Activated naive CD8-positive, alpha-beta T cell treated with anti-CD3 and anti-CD28 coated beads, Interleukin-2, amount 50 U/mL, for 16 hours (primary cell): ENCODE measurements at regions not wholly inside any gene's neighbourhood (a gene's known extent, or its start where the extent isn't known, plus 50 kb on each side); places are given as distances from the start of the nearest gene placed in this dataset.
"Not testable (repeated sequence)": the region's sequence is repeated elsewhere in the genome, so short reads cannot be mapped to it uniquely, and the experiment has no call there.

Experiments
- DNase-seq: peaks from one replicate; pipeline ENCODE4 v3.0.0-alpha.2; 2020; ENCODE audit warnings: low read depth, low spot score

DNA sequence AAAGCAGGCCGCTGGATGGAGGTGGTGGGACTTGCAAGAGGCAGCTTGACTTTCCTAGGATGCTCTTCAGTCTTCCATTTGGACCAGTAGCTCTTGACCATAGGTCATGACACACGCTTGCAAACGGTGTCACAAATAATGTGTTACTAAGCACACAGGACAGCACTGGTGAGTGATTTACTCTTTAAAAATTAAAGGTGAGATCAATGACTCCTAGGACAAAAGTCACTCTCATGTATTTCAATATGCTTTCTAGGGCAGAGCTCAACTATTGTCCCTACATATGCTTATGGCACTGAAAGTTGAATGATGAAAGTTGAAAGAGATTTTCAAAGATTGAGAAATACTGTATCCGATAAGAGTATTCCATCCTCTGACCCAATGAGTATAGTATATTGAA is 496.7 kb downstream of the EBF1 start:
- no peak for DNase-seq

DNA sequence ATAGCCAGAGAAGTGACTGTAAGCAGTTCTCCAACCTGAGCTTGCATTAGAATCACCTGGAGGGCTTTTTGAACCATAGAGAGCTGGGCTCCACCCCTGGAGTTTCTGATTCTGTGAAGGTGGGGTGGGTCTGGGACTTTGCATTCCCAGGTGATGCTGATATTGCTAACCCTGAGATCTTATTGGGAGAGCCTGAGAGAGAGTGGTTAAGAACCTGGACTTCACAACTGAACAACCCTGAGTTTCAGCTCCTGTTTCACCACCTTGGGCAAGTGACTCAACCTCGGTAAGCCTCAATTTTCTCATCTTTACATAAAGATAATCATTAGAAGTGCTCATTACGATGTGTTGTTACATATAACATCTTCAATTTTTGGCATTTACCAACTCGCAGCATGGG is 498.6 kb downstream of the EBF1 start:
- no peak for DNase-seq

DNA sequence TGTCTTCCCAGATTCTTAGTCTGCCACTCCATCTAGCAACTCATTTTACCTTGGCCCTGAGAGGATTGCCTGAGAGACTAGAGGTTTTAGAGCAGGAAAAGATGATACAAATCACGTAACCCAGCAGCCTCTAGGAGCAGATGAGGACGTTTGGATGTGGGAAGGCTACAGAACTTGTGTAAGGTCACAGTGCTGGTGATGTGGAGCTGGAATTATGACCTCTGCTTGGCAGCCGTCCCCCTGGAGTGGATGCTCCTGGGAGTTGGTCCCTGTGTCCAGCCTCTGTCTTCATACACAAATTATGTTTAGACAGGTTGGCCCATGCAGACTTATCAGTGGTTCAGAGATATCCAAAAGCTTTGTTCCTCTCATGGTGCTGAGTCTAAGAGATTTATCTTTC is 499.0 kb downstream of the EBF1 start:
- DNase-seq = no peak

DNA sequence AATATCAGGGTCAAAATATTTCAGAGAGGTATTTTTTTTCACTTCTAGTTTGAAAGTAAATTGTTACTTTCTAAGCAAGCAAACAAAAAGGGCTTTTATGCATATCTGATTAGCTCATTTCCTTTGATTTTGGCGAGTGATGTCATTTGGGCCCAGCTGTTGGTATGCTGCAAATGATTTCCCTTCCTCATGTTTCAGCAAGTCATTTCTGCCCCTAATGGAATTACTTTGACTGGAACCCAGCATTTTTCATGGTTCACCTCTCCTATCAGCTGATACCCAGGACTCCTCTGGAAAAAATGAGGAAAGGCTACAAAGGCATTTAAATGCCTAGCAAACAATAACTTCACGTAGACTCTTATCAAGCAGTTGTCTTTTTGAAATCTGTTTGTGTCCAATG is 500.6 kb downstream of the EBF1 start:
- DNase-seq = no peak

DNA sequence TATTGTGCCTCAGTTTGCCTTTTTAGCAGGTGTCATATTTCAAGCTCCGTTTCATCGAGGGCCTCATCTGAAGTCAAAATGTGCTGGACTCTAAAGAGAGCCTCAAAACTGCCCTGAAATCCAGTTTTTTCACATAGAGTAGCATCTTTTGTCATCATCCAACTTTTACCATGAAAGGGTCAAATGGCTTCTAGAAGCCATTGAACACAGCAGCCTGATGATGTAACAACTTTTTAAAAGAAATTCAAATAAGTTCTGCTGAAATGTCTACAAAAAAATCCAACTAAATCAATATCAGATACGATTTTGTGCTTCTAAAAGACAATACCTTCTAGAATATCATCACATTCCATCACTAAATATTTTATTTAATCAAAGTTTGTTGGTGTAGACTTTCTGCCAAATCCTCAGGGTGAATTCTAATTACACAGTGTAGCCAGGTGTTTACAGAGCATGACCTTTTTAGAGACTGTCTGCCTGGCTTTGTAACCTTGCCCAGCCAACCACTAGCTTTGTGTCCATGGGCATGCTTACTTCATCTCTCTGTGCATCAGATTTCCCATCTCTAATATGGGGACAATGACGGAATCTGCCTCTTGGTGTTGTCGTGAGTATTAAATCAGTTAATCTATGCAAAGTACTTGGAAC is 505.0 kb downstream of the EBF1 start:
- no peak for DNase-seq

DNA sequence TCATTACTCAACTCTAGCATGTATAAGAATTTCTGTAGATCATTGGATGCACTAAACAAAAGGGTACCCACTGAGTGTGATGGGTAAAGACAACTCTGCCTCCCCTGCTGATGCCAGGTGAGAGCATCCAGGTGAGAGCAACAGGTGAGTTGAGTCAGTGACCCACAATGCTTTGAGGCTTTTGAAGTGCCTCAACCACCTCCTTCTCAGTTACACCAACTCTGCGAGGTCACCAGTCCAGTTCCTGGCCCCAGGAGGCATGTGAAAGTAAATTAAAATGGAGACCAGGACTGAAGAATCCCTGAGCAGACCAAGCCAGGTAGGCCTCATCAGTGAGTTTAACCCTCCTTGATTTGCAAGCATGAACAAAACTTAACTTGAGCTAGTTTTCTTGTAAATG is 505.8 kb downstream of the EBF1 start:
- no peak for DNase-seq

DNA sequence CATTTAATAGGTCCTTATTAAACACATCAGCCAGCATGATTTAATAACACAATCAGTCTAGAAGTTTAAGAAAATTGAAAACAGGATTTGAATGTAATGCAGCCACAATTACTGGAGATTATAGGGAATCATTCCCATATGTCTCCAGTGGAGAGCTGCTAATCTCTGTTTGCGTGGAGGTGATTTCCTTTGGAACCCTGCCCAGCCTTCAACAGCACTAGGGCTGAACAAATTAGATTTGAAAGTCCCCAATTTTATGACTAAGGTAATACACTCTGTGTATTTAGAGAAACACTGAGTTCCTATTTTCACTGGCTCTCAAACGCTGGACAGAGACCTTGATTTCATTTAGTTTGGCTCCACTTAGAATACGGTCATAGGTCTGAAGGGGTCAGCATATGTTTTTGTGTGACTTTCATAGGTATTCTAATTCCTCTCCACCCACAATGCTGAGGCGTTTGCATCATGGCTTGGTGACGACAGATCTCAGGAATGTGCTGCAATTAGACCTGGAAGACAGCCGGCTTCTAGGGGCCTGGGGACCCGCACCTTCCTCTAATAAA is 508.3 kb downstream of the EBF1 start:
- no peak for DNase-seq

DNA sequence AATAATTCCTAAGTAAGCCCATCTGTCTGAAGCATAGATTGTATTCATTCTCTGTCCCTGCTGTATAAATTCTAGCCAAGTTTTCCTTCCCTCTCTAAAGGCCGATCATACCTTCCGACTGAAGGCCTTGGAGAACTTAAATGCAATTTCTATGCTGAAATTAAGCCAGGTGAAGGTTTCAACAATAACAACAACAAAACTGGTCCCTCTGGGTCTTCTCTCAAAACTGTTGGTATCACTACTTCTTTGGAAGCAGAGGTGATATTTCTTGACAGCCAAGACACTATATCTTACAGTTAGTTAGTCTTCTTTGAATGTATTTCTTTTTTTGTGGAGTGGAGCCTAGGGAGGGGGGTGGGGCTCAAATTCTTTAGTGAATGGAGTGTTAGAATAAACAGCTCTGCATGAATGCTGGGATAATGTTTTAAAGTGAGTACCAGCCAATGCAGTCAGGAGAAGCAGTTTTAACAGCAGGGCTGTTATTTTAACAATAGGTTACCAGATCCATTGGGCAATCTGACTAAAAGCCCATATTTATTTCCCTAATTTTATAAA is 508.9 kb downstream of the EBF1 start:
- no peak for DNase-seq

DNA sequence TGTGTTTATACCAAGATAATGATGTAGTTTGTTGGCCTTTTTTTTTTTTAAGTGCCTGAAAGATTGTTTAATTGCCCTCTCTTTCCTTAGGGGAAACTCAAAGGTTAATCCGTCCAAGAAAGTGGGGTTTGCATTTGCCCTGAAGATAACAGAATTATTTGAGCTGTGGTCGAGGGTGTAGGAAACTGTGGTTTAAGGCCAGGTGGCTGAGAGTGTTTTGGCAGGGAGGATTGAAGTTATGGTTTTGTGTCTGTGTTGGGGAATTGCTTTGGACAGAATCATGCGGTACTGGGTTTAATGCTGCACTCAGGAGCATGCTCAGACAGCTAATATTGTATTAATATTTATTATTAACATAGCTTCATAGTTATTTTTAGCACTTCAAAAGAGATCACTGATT is 509.8 kb downstream of the EBF1 start:
- DNase-seq = no peak

DNA sequence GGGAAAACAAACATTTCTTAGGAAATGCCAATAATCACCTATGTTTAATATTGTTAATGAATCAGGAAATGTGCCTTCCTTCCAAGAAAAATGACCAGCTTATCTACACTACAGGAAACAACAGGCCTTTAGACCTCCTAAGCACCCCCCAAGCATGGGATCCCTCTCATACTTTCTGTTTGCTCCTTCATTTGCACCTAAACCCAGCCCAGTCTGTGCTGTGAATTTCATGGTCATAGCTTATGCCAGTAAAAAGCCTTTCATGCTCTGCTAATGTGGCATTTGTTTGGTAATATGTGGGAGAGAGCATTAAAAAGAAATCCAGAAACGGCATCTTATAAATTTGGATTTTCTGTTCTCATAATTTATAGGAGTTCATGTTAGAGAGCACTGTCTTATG is 511.1 kb downstream of the EBF1 start:
- no peak for DNase-seq

DNA sequence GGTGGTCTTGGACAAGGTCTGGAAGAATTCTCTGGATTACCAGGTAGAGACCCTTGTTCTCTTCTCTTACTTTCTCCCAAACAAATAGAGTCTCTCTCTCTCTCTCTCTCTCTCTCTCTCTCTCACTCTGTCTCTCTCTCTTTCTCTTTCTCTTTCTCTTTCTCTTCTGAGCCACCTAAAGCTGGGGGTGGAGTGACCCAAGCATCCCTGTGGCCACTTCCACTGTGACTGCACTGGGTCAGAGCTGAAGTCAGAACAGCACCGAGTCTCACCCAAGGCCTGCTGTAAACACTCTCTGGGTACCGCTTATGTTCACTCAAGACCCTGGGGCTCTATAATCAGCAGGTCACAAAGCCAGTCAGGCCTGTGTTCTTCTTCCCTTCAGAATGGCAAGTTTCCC is 513.7 kb downstream of the EBF1 start:
- no peak for DNase-seq

DNA sequence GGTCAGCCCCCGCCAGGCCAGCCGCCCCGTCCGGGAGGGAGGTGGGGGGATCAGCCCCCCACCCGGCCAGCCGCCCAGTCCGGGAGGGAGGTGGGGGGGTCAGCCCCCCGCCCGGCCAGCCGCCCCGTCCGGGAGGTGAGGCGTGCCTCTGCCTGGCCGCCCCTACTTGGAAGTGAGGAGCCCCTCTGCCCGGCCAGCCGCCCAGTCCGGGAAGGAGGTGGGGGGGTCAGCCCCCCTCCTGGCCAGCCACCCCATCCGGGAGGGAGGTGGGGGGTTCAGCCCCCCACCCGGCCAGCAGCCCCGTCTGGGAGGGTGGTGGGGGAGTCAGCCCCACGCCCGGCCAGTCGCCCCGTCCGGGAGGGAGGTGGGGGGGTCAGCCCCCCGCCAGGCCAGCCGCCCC is 517.0 kb downstream of the EBF1 start:
- DNase-seq = not testable (repeated sequence)

DNA sequence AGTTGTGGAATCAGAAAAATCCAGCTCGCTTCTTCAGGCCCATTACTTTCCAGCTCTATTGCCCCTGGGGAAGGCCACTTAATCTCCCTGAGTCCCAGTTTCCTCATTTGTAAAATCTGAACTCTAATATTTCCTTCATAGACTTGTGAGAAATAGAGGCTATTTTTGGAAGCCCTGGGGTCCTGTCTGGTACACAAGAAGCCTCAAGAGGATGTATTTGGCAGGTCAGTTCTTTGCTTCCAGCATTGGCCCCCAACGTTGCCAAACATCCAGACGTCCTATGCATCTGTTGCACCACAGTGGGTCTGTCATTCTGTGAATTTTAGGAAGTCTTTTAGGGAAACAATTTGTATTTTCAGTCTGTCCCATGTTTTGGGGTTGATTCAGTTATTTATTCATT is 525.9 kb downstream of the EBF1 start:
- no peak for DNase-seq

DNA sequence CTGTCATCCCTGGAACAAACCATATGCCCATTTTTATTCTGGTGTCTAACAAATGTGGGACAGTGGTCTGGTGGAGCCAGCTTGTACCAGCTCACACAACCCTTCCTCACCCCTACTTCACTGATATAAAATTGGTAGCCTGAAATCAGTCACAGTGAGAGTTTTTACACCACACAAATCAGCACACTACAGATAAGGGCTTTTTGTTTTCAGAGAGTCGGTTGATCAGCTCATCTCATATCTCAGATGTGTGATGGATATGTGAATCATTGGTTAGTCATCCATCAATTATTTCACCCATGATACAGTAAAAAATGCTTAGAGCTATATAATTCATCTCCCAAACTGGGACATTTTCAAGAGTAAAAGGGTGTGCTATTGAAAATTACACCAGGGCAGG is 529.2 kb downstream of the EBF1 start:
- no peak for DNase-seq

DNA sequence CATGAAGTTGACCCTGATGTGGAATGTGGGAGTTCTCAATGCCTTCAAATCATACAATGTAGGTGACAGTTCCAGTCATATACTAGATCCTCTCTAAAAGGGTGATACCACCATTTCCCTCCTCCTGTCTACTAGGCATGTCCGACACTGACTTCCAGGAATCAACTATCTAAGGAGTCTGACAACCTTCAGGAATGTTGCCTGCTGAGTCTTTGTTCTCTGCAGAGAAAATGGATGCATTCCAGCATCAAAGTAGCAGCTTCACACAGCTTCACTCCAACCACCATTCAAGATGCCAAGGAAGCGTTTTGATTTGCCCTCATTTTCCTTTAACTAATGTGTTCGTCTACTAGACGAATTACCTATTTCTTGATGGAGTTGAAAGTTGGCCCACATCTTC is 530.2 kb downstream of the EBF1 start:
- DNase-seq = no peak

DNA sequence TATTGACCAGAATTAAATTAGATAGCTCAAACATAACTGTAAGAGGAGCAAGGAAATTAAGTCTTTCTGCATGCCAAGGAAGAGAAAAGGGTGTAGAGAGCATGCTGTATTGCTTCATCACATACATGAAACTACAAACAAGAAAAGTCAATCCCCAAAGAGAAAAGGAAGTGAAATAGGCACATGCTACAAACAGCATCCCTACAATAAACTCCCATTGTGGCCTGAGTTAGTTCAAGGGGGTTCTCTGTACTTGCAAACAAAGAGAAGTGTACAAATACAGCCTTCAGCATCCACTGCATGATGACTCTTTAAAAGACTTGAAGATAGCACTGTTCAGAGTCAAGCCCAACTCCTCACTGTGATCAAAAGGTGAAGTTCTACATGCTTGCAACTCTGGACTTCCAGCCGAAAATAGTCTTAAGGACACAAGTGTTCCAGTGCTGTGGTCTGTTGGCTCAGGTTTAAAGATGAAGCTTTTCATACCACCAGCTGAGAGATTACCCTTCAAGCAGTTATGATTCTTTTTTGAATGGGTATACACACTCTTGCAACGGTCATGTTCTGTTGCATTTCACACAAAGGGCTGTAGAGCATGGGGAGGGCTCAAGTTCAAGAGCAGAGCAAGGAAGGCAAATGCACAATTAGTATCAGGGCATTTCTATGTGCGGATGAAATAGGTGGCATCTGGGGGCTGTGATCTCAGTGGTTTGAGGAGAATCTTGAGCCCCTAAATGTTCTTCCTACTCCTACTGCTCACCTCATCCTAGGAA is 534.5 kb downstream of the EBF1 start:
- DNase-seq = no peak

DNA sequence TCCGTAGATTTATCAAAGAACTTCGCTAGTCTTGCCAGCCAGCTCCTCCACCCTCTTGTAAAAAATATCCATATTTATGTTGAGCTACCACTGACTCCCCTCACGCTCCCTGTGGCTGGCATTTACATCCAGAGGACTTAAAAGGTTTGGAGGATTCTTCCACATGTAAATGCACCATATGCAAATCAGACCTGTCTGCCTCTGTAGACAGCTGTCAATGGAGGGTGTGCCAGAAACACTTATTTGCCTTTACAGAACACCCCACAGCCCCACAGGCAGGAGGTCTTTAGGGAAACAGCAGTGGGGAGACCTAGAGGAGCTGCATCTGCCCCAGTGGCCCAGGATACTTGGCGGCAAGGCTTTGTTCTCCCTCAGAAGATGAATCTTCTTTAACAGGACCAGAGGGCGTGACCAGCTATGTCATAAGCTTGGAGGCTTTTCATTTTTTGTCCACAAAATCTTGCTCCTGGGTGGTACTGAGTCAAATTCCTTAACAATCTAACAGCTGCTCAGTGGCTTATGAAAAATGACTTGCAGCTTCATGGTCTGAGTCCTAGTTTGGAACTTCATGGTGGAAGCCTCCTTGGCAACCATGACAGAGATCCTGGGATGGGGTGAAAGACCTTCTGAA is 535.8 kb downstream of the EBF1 start:
- no peak for DNase-seq

DNA sequence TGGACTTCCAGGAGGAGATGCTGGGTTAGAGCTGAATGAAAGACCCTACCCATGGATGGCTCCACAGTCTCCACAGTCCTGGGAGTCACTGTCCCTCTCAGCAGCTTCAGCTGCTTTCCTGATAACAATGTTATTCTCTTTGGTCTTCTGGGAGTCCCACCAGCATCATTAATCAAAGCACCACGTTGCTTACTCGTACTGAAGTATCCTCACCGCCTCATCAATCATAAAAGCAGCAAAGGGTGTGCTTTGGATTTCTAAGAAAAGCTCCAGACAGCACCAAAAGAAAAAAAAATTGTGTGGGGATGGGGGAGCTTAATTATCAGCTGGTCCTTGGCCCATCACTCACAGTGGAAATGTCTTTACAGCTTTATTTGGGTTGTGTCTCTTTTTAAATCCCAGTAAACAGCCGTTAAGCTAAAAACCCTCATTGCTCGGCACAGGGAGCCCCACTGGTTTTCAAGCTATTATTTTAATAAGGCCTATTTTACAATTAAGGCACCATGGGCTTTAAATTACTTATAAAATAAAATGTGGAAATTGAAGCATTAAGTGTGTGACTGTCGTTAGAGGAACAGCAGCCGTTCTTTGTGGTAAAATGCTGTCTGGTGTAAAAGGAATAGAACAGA is 538.0 kb downstream of the EBF1 start:
- no peak for DNase-seq

DNA sequence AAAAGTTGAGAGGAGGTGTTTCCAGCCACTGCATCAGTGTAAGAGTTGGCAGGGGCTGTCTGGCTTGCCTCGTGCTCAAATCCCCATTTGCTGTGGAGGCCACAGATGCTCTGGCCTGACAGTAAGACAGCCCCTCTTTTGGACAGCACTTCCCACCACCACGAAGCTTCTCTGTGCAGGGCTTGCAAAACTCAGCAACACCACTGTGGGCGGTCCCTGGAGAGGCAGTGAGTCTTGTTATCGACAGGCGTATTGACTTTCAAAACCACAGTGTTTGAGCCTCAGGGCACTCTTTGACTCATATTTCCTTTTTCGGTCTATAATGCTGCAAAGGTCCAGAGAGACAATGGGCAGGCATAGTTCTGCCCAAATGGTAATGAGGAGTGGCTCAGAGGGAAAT is 539.5 kb downstream of the EBF1 start:
- no peak for DNase-seq

DNA sequence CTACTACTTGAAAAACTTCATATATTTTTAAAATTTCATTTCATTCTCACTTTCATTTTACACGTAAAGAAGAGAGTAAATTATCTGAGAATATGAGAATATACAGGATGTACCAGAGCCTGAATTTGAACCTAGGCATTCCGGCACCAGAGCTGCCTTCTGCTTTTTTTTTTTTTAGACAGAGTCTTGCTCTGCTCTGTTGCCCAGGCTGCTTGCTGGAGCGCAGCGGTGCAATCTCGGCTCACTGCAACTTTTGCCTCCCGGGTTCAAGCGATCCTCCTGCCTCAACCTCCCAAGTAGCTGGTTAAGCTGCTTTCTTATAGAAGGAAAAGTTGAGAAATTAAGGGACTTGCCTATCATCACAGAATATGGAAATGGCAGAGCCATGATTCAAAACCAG is 540.1 kb downstream of the EBF1 start:
- DNase-seq = no peak

DNA sequence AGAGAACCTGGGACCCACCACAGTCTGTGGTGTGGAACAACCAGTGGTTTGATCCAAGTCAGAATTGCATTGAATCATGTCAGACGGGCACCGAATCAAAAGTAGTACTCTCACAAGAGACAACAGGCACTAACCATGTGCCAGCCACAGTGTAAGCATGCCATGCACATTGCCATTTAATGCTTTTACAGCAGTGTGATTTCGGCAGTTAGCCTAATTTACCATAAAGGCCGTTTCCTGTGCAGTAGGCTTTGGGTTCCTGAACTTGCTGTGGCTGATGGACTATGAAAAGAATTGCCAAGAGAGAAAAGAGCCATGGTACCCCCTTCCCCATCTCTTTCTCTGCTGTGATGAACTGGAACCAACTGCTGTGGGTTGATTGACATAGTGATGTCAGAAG is 540.6 kb downstream of the EBF1 start:
- DNase-seq = no peak

DNA sequence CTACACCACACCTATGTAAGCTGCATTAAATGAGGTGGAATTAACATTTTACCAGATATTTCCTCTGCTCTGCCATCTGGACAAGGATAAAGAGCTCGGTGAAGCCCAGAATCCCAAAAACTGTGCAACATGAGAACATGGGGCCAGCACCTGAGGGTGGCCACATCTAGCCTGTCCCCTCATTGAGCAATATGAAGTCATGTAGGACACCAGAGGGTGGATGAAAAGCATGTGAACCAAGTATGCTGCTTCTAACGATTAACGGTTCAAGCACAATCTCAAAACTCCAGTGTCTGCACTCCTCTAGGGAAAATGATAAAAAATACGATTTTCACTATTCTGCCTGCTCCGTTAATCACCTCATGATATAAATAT is 545.8 kb downstream of the EBF1 start:
- no peak for DNase-seq
